MG63 (cell line): ENCODE measurements at regions not wholly inside any gene's neighbourhood (a gene's known extent, or its start where the extent isn't known, plus 50 kb on each side); places are given as distances from the start of the nearest gene placed in this dataset.
"Not testable (repeated sequence)": the region's sequence is repeated elsewhere in the genome, so short reads cannot be mapped to it uniquely, and the experiment has no call there.

Source experiments
- DNase-seq: peaks from one replicate; pipeline ENCODE4 v3.0.0-alpha.2; 2020
- H3K27me3 ChIP-seq: fragments of 250-450 bp; sonication (Bioruptor Pico); 2 replicates; pipeline ENCODE4 v1.5.1; 2020; ENCODE audit warnings: mild to moderate bottlenecking, moderate library complexity
- H3K36me3 ChIP-seq: fragments of 250-450 bp; sonication (Bioruptor Pico); 2 replicates; pipeline ENCODE4 v1.5.1; 2020; ENCODE audit warnings: mild to moderate bottlenecking, moderate library complexity
- H3K4me3 ChIP-seq: fragments of 250-450 bp; sonication (Bioruptor Pico); 2 replicates; pipeline ENCODE4 v1.5.1; 2020; ENCODE audit warnings: mild to moderate bottlenecking, moderate library complexity
- H3K9me3 ChIP-seq: fragments of 250-450 bp; sonication (Bioruptor Pico); 2 replicates; pipeline ENCODE4 v1.5.1; 2020; ENCODE audit warnings: mild to moderate bottlenecking, moderate library complexity

GRCh38 chr5:134471858-134472449 is 53.5 kb upstream of the JADE2 start:
- not testable (repeated sequence) for H3K4me3 ChIP-seq, DNase-seq, H3K9me3 ChIP-seq, H3K27me3 ChIP-seq, H3K36me3 ChIP-seq

- Histone ChIP-seq H3K4me3 (no peak overlapping the region), H3K9me3 (peaks cover 8% of the 10 kb centered on the region), H3K36me3 (no peaks in the 10 kb centered on the region), H3K27me3 (no peaks in the 10 kb centered on the region)
- peak; percentile 36 for DNase-seq
Observed at GRCh38 chr5:134468921-134469400, 56.5 kb upstream of the JADE2 start.

- no peaks in the 10 kb centered on the region for H3K36me3 ChIP-seq
- H3K9me3 ChIP-seq, result peaks cover 8% of the 10 kb centered on the region
- DNase-seq, result no peak
- H3K4me3 ChIP-seq, result no peak overlapping the region
- H3K27me3 ChIP-seq, result no peaks in the 10 kb centered on the region
Observed at GRCh38 chr5:134467231-134467630, 55.5 kb upstream of the CDKN2AIPNL start.

DNA sequence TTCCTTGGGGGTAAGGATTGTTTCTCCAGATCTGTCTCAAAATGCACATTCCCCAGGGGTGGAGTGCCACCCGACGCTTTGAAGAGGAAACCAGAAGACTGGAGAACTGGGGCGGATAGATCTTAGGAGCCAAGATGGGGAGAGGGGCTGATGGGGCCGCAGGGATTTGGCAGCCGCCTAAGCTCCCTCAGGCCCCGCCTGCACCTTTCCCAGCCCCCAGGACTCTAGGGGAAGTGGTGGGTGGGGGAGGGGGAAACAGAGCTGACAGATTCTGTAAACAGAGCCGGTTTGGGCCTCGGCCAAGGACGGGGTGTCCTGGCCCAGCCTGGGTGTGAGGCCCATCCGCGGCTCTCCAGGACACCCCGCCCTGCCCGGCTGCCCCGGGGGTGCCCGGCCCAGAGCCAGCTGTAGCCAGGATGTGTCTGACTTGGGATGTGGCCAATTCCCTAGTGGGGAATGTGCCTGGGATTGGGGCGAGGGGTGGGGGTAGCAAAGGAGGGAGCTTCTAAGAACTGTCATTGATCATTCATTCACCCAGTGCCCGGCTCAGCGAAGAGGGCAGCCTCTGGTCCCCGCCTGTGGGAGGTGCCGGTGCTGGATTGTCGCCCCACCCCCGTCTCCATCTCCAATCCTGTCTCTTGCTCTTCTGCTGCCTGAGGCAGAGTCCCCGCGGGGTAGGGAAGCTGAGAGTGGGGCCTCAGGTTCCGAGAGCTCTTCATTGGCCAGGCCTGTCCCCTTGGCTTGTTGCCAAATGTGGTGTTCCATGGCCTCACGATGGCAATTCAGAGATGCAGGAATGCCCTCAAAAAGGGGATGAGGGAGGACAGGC is 54.8 kb upstream of the CDKN2AIPNL start:
- DNase-seq, result peak; percentile 98
- H3K4me3 ChIP-seq, result peak overlapping the region; percentile 29
- no peaks in the 10 kb centered on the region for H3K27me3 ChIP-seq

DNA sequence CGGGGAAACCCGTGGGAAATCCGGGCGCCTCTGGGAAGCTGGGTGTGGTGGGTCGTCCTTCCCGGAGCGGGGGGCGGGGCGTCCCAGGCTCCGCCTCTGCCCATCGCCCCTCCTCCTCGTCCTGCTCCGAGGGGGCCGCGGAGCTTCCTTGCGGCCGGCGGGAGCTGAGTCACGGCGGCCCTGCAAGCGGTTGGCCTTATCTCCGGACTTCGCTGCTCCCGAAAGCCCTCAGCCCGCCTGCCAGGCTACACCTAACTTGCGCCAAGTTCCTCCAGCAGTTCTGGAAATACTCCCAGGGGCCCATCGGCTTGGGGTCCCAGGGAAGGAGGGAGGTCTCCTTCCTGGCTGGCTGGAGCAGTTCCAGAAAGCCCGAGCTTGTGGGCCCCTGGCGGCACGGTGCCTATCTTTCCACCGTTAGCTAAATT is 54.1 kb upstream of the CDKN2AIPNL start:
- DNase-seq, result peak; percentile 97
- H3K4me3 ChIP-seq, result peak overlapping the region; percentile 29
- no peaks in the 10 kb centered on the region for H3K27me3 ChIP-seq
- no peaks in the 10 kb centered on the region for H3K9me3 ChIP-seq
- H3K36me3 ChIP-seq, result no peaks in the 10 kb centered on the region

More for the DNA sequence above, 54.8 kb upstream of the CDKN2AIPNL start:
- H3K9me3 ChIP-seq, result 0 out of 2 replicates have a peak, but pooled peaks cover 3% of the 10 kb centered on the region
- H3K36me3 ChIP-seq, result no peaks in the 10 kb centered on the region

GRCh38 chr5:134464988-134465815 is 53.5 kb upstream of the CDKN2AIPNL start:
- Histone ChIP-seq H3K4me3 (no peak overlapping the region; the same call in 1 of the 2 replicates), H3K9me3 (no peaks in the 10 kb centered on the region), H3K27me3 (no peaks in the 10 kb centered on the region), H3K36me3 (no peaks in the 10 kb centered on the region)
- DNase-seq, result no peak

DNA sequence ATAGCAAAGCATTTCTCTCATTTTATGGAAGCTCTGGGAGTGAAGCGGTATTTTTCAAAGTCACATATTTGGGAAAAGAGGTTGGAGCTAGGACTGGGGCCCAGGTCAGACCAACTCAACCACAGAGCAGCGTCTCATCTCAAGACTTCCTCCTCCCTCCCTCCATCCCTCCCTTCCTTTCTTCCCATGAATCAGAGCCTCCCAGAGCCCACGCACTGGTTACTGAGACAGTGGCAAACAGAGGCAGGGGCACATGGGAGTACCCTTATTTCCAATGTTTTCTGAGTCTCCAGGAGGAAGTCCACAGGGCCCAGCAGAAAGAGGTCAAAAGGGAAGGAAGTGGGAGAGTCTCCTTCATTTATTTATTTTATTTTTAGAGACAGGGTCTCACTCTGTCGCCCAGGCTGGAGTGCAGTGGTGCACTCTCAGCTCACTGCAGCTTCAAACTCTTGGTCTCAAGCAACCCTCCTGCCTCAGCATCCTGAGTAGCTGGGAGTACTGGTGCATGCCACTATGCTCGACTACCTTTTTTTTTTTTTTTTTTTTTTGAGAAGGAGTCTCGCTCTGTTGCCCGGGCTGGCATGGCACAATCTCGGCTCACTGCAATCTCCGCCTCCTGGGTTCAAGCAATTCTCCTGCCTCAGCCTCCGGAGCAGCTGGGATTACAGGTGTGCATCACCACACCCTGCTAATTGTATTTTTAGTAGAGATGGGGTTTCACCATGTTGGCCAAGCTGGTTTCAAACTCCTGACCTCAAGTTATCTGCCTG is 52.5 kb upstream of the CDKN2AIPNL start:
- DNase-seq, result no peak
- H3K9me3 ChIP-seq, result no peaks in the 10 kb centered on the region
- no peaks in the 10 kb centered on the region for H3K27me3 ChIP-seq
- H3K36me3 ChIP-seq, result no peaks in the 10 kb centered on the region
- H3K4me3 ChIP-seq, result no peak overlapping the region

GRCh38 chr5:134463176-134463720 is 51.6 kb upstream of the CDKN2AIPNL start:
- Histone ChIP-seq H3K27me3 (no peaks in the 10 kb centered on the region), H3K4me3 (no peak overlapping the region), H3K36me3 (no peaks in the 10 kb centered on the region), H3K9me3 (no peaks in the 10 kb centered on the region)
- DNase-seq, result no peak

DNA sequence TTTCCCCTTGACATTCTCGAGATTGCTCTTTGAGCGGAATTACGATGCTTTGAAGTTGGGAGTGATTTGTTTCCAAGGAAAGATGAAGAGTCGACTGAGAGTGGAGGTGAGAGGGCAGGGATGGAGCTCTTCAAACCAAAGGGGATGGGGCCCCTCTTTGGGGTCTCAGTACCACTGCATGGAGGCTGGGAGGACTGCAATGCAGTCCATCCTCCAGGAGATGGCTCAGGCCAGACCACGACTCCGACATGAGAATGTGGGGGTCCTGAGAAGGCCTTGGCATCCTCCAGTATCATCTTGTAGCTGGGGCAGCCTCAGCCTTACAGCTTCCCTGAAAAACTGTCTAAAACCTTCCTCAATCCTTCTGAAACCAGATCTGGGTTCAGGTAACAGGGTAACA is 51.1 kb upstream of the CDKN2AIPNL start:
- Histone ChIP-seq H3K36me3 (no peaks in the 10 kb centered on the region), H3K9me3 (no peaks in the 10 kb centered on the region), H3K27me3 (no peaks in the 10 kb centered on the region), H3K4me3 (no peak overlapping the region)
- DNase-seq, result no peak

DNA sequence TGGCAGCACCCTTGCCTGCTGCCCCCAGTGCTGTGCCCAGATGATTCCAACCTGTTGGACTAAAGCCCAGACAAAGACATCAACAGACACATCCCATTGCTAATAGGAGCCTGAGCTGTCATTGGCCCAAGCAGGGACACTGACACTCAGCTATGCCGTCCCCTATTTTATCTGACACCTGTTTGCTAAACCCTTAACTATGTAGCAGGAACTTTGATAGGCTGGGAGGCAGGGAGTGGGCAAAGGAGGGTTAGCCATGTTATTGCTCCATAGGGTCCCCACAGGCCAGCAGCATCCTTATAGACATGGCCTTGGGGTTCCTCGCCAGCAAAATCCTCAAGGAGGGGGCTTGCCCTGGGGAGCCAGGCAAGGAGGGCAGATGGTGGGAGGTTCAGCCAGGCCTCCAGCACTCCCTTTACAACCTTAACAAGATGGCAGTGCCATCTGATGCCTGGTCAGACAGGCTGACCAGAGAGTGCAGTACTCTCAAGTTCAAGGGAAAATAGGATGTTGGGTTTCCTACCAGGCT is 50.4 kb upstream of the CDKN2AIPNL start:
- Histone ChIP-seq H3K4me3 (no peak overlapping the region), H3K36me3 (no peaks in the 10 kb centered on the region), H3K9me3 (no peaks in the 10 kb centered on the region), H3K27me3 (no peaks in the 10 kb centered on the region)
- no peak for DNase-seq
